BE2C (cell line): ENCODE measurements at regions not wholly inside any gene's neighbourhood (a gene's known extent, or its start where the extent isn't known, plus 50 kb on each side); places are given as distances from the start of the nearest gene placed in this dataset.

Experiments
- DNase-seq: peaks from one replicate; pipeline ENCODE4 v3.0.0-alpha.2; 2020
- H3K27me3 ChIP-seq: fragments of 250-450 bp; sonication (Bioruptor Pico); 2 replicates; pipeline ENCODE4 v1.5.1; 2020; ENCODE audit warnings: mild to moderate bottlenecking
- H3K36me3 ChIP-seq: fragments of 250-450 bp; sonication (Bioruptor Pico); 2 replicates; pipeline ENCODE4 v1.5.1; 2020; ENCODE audit warnings: mild to moderate bottlenecking
- H3K4me1 ChIP-seq: fragments of 250-450 bp; sonication (Bioruptor Pico); 2 replicates; pipeline ENCODE4 v1.5.1; 2020
- H3K4me3 ChIP-seq: 2 replicates; pipeline ENCODE4 v1.5.1; 2011; ENCODE audit warnings: low read depth, low read length
- H3K9me3 ChIP-seq: fragments of 250-450 bp; sonication (Bioruptor Pico); 2 replicates; pipeline ENCODE4 v1.5.1; 2020
- TF ChIP-seq, protein P1 (sequence below): IDR thresholded peaks from 2 replicates; pipeline ENCODE4 v1.5.1; 2012; ENCODE audit warnings: mild to moderate bottlenecking, low read depth, low read length

DNA sequence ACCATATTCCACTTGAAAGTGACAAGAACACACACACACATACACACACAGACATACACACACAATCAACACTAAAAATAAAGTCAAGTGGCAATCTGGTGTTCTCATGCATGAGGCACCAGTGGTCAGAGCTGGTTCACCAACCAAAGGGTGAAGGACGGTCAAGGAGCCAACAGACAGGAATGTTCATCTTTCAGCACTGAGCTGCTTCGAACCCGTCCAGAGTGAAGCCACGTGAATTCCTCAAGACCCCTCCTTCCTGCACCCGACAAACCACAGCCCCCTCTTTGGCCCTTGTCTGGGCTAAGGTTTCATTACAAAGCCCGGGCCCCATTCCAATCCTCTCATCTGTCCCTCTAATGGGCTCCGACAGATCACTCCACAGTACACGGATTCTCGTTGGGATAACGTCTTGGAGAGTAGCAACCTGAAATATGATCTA lies 84.5 kb upstream of the SMIM23 start:
- no peaks in the 10 kb centered on the region for H3K36me3 ChIP-seq
- no peak for DNase-seq
- H3K9me3 ChIP-seq = no peaks in the 10 kb centered on the region
- TF ChIP-seq, protein P1, sequence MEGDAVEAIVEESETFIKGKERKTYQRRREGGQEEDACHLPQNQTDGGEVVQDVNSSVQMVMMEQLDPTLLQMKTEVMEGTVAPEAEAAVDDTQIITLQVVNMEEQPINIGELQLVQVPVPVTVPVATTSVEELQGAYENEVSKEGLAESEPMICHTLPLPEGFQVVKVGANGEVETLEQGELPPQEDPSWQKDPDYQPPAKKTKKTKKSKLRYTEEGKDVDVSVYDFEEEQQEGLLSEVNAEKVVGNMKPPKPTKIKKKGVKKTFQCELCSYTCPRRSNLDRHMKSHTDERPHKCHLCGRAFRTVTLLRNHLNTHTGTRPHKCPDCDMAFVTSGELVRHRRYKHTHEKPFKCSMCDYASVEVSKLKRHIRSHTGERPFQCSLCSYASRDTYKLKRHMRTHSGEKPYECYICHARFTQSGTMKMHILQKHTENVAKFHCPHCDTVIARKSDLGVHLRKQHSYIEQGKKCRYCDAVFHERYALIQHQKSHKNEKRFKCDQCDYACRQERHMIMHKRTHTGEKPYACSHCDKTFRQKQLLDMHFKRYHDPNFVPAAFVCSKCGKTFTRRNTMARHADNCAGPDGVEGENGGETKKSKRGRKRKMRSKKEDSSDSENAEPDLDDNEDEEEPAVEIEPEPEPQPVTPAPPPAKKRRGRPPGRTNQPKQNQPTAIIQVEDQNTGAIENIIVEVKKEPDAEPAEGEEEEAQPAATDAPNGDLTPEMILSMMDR = no peak
- no peaks in the 10 kb centered on the region; the same call in 1 of the 2 replicates for H3K27me3 ChIP-seq
- no peak overlapping the region for H3K4me3 ChIP-seq
- no peaks in the 10 kb centered on the region for H3K4me1 ChIP-seq

DNA sequence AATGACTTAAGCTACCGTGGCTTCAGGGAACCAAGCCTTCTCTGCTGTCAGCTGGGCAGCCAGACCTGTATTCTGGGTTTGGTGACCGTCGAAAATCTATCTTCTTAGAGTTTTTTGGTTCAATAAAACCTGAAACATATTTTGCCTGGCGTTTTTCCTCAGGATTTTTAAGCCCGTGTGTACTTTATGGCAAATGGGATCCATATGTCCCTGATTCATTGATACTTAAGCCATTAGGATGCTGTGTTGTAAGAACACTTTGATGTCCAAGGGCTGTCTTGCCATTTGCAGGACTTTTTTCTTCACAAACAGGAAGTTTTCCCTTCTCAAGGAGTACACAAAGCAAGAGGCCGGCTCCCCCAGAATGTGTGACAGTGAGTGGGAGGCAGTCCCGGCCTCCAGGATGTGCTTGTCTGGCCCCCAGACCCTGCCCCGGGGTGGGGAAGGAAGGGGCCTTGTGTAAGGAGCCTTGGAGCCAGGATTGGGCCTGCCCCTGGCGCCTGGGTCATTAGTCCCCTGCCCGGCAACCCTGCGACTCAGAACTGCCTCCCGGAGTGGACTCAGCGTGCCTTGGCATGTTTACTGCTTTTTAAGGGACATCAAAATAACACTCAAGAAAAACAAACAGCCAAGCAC lies 83.4 kb upstream of the SMIM23 start:
- TF ChIP-seq, protein P1 = no peak
- DNase-seq = no peak
- H3K27me3 ChIP-seq = no peaks in the 10 kb centered on the region; the same call in 1 of the 2 replicates

DNA sequence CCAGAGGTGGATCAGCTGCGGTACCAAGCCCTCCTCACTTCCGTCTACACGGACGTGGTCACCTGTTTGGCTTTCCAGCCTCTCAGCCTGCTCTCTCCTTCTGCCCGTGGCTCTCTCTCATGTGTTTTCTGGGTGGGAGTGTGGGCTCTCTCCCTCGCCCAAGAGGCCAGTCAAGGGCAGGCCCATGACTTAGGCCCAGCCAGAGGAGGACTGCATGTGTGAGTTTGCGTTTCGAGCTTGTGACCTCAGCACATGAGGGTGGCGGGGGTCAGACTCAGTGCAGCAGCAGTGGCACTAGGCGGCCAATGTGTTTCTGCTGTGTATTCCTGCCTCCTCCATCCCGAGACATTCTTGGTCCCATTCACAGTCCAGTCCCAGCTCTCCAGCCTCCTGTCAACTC lies 82.5 kb upstream of the SMIM23 start:
- Histone ChIP-seq H3K27me3 (no peaks in the 10 kb centered on the region; the same call in 1 of the 2 replicates), H3K36me3 (no peaks in the 10 kb centered on the region), H3K4me1 (no peaks in the 10 kb centered on the region), H3K4me3 (no peak overlapping the region), H3K9me3 (no peaks in the 10 kb centered on the region)
- TF ChIP-seq, protein P1 = no peak
- DNase-seq = no peak

More for the DNA sequence above, 83.4 kb upstream of the SMIM23 start:
- Histone ChIP-seq H3K9me3 (no peaks in the 10 kb centered on the region), H3K4me3 (no peak overlapping the region), H3K36me3 (no peaks in the 10 kb centered on the region), H3K4me1 (no peaks in the 10 kb centered on the region)

DNA sequence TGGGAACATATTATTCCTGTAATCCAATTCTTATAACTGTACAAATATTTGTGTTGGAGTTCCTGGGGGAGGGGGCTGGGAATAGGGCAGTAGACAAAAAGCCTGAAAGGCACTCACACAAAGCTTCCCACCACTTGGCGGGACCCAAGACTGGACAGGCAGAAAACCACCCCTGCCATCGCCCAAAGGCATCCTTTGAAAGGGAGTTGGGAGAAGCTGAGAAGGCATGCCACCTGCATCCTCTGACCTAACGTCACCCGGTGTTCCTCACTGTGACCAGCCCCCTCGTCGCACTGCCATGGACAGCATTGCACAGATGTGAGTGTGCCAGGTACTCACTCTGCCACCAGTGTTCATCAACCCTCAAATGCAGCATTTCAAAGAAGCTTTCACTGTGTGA lies 80.6 kb upstream of the SMIM23 start:
- no peaks in the 10 kb centered on the region for H3K9me3 ChIP-seq
- no peak for DNase-seq
- TF ChIP-seq, protein P1 = no peak
- H3K4me3 ChIP-seq = no peak overlapping the region
- no peaks in the 10 kb centered on the region for H3K4me1 ChIP-seq
- no peaks in the 10 kb centered on the region for H3K36me3 ChIP-seq
- no peaks in the 10 kb centered on the region; the same call in 1 of the 2 replicates for H3K27me3 ChIP-seq

DNA sequence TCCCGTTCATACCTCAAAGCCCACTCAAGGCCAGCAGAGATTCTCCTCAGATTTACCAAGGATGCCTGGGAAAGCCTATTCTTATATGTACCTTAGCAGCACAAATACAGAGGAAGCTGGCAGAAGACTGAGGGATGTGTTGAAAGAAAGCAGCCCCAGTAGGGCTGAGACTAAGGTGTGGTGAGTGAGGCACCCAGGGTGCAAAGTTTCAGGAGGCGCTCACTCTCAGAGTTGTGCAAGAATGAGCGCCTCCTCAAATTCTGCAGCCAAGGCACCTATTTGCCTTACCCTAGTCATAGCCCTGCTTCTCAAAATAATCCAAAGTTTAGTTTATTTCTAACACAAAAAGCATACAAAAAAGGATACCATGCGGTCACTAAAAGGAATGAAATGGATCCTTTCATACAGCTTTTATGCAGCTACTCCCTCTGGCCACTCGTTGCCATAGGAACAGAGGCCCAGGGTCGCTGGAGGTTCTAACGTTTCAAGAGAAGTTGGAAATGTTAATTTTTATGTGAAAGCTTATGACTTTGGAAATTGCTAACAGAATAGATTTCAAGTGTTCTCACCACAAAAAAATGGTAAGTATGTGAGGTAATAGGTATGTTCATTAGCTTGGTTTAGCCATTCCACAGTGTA lies 79.7 kb upstream of the SMIM23 start:
- Histone ChIP-seq H3K9me3 (no peaks in the 10 kb centered on the region), H3K4me1 (no peaks in the 10 kb centered on the region), H3K36me3 (no peaks in the 10 kb centered on the region), H3K4me3 (no peak overlapping the region), H3K27me3 (no peaks in the 10 kb centered on the region; the same call in 1 of the 2 replicates)
- DNase-seq = no peak
- TF ChIP-seq, protein P1 = no peak

DNA sequence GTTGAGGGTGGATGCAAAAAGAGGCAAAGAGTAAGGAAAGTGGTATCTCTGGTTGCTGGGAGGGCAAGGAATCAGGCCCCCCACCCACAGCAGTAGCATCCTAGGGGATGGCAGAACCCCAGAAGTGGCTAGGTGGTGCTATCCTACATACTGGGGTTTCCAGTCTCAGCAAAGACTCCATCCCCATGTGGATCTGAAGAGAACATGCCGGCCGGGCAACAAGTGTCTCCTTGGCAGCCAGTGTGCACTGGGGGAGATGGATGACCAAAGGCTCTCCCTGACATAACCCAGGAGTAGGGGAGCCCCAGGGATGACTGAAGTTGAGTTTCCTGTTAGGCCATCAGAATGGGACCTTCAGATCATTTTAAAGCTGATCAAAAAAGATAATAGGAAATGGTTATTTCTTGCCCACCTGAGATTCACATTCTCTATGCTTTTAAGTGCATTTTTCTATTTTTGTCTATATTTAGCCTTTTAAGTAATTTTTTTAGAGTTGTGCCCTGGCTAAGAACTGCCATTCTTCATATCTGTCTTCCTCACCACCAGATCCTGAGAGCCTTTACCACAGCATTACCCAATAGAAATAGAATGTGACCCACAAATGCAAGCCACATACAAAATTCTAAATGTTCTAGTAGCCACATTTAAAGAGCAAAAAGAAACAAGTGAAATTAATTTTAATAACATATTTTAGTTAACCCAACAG lies 78.7 kb upstream of the SMIM23 start:
- DNase-seq = no peak
- Histone ChIP-seq H3K36me3 (no peaks in the 10 kb centered on the region), H3K4me3 (no peak overlapping the region), H3K27me3 (no peaks in the 10 kb centered on the region), H3K4me1 (no peaks in the 10 kb centered on the region), H3K9me3 (no peaks in the 10 kb centered on the region)
- TF ChIP-seq, protein P1 = no peak
